Spleen (tissue), 11 donors: ENCODE measurements at regions not wholly inside any gene's neighbourhood (a gene's known extent, or its start where the extent isn't known, plus 50 kb on each side); places are given as distances from the start of the nearest gene placed in this dataset.
"Not testable (repeated sequence)": the region's sequence is repeated elsewhere in the genome, so short reads cannot be mapped to it uniquely, and the experiment has no call there.

ENCODE experiments used
- DNase-seq: peaks from one replicate; pipeline ENCODE4 v3.0.0-alpha.2; 2020
- H3K27ac ChIP-seq, 8 donors: fragments of 200-600 bp; sonication (generic) in 7 of 8; 1 replicate in 4 of 8; 2 replicates in 4 of 8; pipeline versions ENCODE4 v1.5.0 to v1.8.0; 2016 to 2021; ENCODE audit warnings: inconsistent platforms in 4 of 8, mild to moderate bottlenecking in 4 of 8, moderate library complexity in 1 of 8
- H3K27me3 ChIP-seq, 7 donors: fragments of 200-600 bp; sonication (generic) in 6 of 7; replicated peaks in 1 of 7; 1 replicate in 4 of 7; 2 replicates in 3 of 7; pipeline versions ENCODE4 v1.5.0 to v1.8.0; 2016 to 2021; ENCODE audit warnings: inconsistent platforms in 3 of 7, mild to moderate bottlenecking in 1 of 7
- H3K36me3 ChIP-seq, 6 donors: fragments of 200-600 bp; sonication (generic) in 5 of 6; 1 replicate in 4 of 6; 2 replicates in 2 of 6; pipeline versions ENCODE4 v1.5.0 to v1.8.0; 2016 to 2021; ENCODE audit warnings: inconsistent platforms in 2 of 6
- H3K4me1 ChIP-seq, 6 donors: fragments of 200-600 bp; sonication (generic) in 5 of 6; 1 replicate in 3 of 6; 2 replicates in 3 of 6; pipeline versions ENCODE4 v1.5.0 to v1.8.0; 2016 to 2021; ENCODE audit warnings: inconsistent platforms in 3 of 6
- H3K4me3 ChIP-seq, 8 donors: fragments of 200-600 bp; sonication (generic) in 7 of 8; 1 replicate in 4 of 8; 2 replicates in 4 of 8; pipeline versions ENCODE4 v1.5.0 to v1.8.0; 2016 to 2021; ENCODE audit warnings: inconsistent platforms in 4 of 8, mild to moderate bottlenecking in 4 of 8, moderate library complexity in 2 of 8
- H3K9me3 ChIP-seq, 8 donors: fragments of 200-600 bp; sonication (generic) in 7 of 8; 1 replicate in 4 of 8; 2 replicates in 4 of 8; pipeline versions ENCODE4 v1.5.0 to v1.8.0; 2016 to 2021; ENCODE audit warnings: inconsistent platforms in 4 of 8
- POLR2A ChIP-seq, 3 donors: fragments of 450-650 bp; IDR thresholded peaks; one replicate each; pipeline ENCODE4 v1.5.1; 2017; ENCODE audit warnings: antibody characterized with exemption in 3 of 3, mild to moderate bottlenecking in 1 of 3
- POLR2AphosphoS5 ChIP-seq, 3 donors: sonication (generic); formaldehyde crosslinking; IDR thresholded peaks; one replicate each; pipeline ENCODE4 v1.5.1; 2017; ENCODE audit warnings: antibody characterized with exemption in 3 of 3
- WGBS, 5 donors: extraction: QIAGEN DNeasy Blood & Tissue Kit in 3 of 5; methylation state at CpG; one replicate each; pipeline versions ENCODE4 v1.1.5 to v1.1.7; 2013 to 2018; 5-methylcytosine and 5-hydroxymethylcytosine counted together
- intact Hi-C: fragments of 100-400 bp; cut with DNase I; formaldehyde crosslinking; loops from one replicate; pipeline ENCODE4 v1.15.0; 2023; ENCODE audit warnings: low total_unique reads
- TF ChIP-seq, protein P1 (sequence below), 11 experiments: fragments of 200-600 bp in 7 of 11; fragments of 450-650 bp in 4 of 11; sonication (generic) in 4 of 11; IDR thresholded peaks in 8 of 11; conservative IDR thresholded peaks in 3 of 11; 1 replicate in 7 of 11; 2 replicates in 4 of 11; pipeline versions ENCODE4 v1.4.0 to v1.8.0; 2016 to 2021; ENCODE audit warnings: antibody characterized with exemption in 11 of 11, inconsistent platforms in 4 of 11, mild to moderate bottlenecking in 1 of 11
- donor health status: healthy with polysubstance abuse.
- donor health status: DM: no; HTN: no; CAD: no; lungs with moderate emphysema.
- donor health status: DM: no; HTN: no; CAD: no.
- donor health status: Bipolar disorder and iron deficiency.
- donor health status: healthy.
- donor health status: DM: no; HTN: no; CAD: no.
- donor health status: DM: yes; HTN: yes; CAD: no.

- 85 to 89% (median 88%) methylated on average over 4 of the region's 4 CpGs for WGBS, 5 donors
- H3K36me3 ChIP-seq, result no peaks in the 10 kb centered on the region
Observed at GRCh38 chr15:81923561-81924350, 122.1 kb downstream of the MEX3B start.

GRCh38 chr15:81922143-81922542, 123.7 kb downstream of the MEX3B start:
- Histone ChIP-seq H3K27ac (no peak overlapping the region), H3K4me3 (no peak overlapping the region), H3K4me1 (no peaks in the 10 kb centered on the region), H3K27me3 (no peaks in the 10 kb centered on the region), H3K36me3 (no peaks in the 10 kb centered on the region), H3K9me3 (peaks cover 0 to 54% (median 45%) of the 10 kb centered on the region in 8 donors)
- DNase-seq, result no peak
- intact Hi-C loops, result no loop called here
- no peak for TF ChIP-seq POLR2AphosphoS5 (IDR thresholded peaks at IDR 0.05)
- TF ChIP-seq, protein P1, sequence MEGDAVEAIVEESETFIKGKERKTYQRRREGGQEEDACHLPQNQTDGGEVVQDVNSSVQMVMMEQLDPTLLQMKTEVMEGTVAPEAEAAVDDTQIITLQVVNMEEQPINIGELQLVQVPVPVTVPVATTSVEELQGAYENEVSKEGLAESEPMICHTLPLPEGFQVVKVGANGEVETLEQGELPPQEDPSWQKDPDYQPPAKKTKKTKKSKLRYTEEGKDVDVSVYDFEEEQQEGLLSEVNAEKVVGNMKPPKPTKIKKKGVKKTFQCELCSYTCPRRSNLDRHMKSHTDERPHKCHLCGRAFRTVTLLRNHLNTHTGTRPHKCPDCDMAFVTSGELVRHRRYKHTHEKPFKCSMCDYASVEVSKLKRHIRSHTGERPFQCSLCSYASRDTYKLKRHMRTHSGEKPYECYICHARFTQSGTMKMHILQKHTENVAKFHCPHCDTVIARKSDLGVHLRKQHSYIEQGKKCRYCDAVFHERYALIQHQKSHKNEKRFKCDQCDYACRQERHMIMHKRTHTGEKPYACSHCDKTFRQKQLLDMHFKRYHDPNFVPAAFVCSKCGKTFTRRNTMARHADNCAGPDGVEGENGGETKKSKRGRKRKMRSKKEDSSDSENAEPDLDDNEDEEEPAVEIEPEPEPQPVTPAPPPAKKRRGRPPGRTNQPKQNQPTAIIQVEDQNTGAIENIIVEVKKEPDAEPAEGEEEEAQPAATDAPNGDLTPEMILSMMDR (IDR thresholded peaks at IDR 0.05 in 8 of 11, conservative IDR thresholded peaks at IDR 0.05 in 3 of 11), result no peak
- no peak for TF ChIP-seq POLR2A (IDR thresholded peaks at IDR 0.05)

More at GRCh38 chr15:81923561-81924350, 122.1 kb downstream of the MEX3B start:
- Histone ChIP-seq H3K4me3 (no peak overlapping the region), H3K4me1 (no peaks in the 10 kb centered on the region), H3K9me3 (peaks cover 0 to 38% (median 32%) of the 10 kb centered on the region in 8 donors), H3K27me3 (no peaks in the 10 kb centered on the region), H3K27ac (no peak overlapping the region)
- no peak for DNase-seq
- intact Hi-C loops, result no loop called here
- TF ChIP-seq, protein P1 (IDR thresholded peaks at IDR 0.05 in 8 of 11, conservative IDR thresholded peaks at IDR 0.05 in 3 of 11), result no peak
- TF ChIP-seq POLR2AphosphoS5 (IDR thresholded peaks at IDR 0.05) (no peak), POLR2A (IDR thresholded peaks at IDR 0.05) (no peak)

GRCh38 chr15:81921163-81921562, 124.7 kb downstream of the MEX3B start:
- intact Hi-C loops, result no loop called here
- no peak overlapping the region for H3K4me3 ChIP-seq
- no peaks in the 10 kb centered on the region for H3K36me3 ChIP-seq
- H3K4me1 ChIP-seq, result no peaks in the 10 kb centered on the region
- no peak for DNase-seq
- no peaks in the 10 kb centered on the region for H3K27me3 ChIP-seq
- 58 to 83% (median 78%) methylated on average over 1 of the region's 1 CpG for WGBS, 5 donors
- TF ChIP-seq POLR2A (IDR thresholded peaks at IDR 0.05) (no peak), POLR2AphosphoS5 (IDR thresholded peaks at IDR 0.05) (no peak)
- TF ChIP-seq, protein P1 (IDR thresholded peaks at IDR 0.05 in 8 of 11, conservative IDR thresholded peaks at IDR 0.05 in 3 of 11), result no peak
- peaks cover 0 to 60% (median 46%) of the 10 kb centered on the region in 8 donors for H3K9me3 ChIP-seq
- no peak overlapping the region for H3K27ac ChIP-seq

GRCh38 chr15:81918767-81919166, 127.1 kb downstream of the MEX3B start:
- intact Hi-C loops, H3K27ac ChIP-seq, DNase-seq, H3K36me3 ChIP-seq, H3K27me3 ChIP-seq, H3K4me1 ChIP-seq, H3K4me3 ChIP-seq: not testable (repeated sequence)
- 92 to 100% (median 97%) methylated on average over 1 of the region's 1 CpG; no CpG with 5 or more reads in 1 of the 5 donors for WGBS, 5 donors
- H3K9me3 ChIP-seq, result peaks cover 0 to 60% (median 46%) of the 10 kb centered on the region in 8 donors
